ENCODE measurements at regions not wholly inside any gene's neighbourhood (a gene's known extent, or its start where the extent isn't known, plus 50 kb on each side); places are given as distances from the start of the nearest gene placed in this dataset.

DNA sequence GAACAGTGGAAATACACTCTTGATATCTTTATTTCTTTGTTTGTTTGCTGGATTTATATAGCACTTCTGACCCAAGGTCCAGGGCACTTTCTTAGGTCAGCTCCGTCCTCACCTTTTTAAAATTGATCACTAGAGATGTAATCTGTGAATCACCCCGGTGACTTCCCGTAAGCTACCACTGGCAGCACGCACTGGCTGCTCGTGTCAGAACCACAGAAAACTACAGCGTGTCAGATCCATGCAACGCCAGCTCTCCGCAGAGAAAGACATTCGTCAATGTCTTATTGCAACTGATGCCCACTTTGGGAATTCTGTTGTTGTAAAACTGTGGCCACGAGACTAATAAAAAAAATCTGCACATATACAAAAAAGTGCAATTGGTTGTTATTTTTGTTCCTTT lies 779.4 kb upstream of the ZEB2 start (continued):
- TF ChIP-seq, protein P1, sequence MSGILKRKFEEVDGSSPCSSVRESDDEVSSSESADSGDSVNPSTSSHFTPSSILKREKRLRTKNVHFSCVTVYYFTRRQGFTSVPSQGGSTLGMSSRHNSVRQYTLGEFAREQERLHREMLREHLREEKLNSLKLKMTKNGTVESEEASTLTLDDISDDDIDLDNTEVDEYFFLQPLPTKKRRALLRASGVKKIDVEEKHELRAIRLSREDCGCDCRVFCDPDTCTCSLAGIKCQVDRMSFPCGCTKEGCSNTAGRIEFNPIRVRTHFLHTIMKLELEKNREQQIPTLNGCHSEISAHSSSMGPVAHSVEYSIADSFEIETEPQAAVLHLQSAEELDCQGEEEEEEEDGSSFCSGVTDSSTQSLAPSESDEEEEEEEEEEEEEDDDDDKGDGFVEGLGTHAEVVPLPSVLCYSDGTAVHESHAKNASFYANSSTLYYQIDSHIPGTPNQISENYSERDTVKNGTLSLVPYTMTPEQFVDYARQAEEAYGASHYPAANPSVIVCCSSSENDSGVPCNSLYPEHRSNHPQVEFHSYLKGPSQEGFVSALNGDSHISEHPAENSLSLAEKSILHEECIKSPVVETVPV (CRISPR knock-in tag; IDR thresholded peaks at IDR 0.05): no peak

DNA sequence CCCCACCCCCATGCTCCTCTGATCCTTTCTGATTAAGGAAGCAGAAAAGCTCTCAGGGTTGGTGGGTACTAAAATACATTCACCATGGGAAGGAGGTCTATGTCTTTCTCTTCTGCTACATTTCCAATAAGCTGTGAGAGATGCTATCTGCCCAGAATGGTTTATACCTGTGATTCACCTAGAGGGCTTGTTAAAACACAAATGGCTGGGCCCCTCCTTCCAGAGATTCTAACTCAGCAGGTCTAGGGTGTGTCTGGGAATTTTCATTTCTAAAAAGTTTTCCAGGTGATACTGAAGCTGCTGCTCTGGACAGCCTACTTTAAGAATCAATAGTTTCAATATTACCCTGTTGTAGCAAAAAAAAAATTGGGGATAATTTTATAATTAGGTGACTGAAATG lies 772.2 kb upstream of the ZEB2 start:
- TF ChIP-seq ZFP30 (CRISPR knock-in tag; IDR thresholded peaks at IDR 0.05) (no peak), OSR1 (CRISPR knock-in tag; IDR thresholded peaks at IDR 0.05) (no peak), ZC3H10 (CRISPR knock-in tag; IDR thresholded peaks at IDR 0.05) (no peak), ISL1 (CRISPR knock-in tag; IDR thresholded peaks at IDR 0.05) (no peak), TOX (CRISPR knock-in tag; IDR thresholded peaks at IDR 0.05; ENCODE audit: borderline replicate concordance) (no peak), PATZ1 (CRISPR knock-in tag; IDR thresholded peaks at IDR 0.05; ENCODE audit: borderline replicate concordance) (no peak), CSDC2 (CRISPR knock-in tag; IDR thresholded peaks at IDR 0.05) (no peak), ZNF8 (CRISPR knock-in tag; IDR thresholded peaks at IDR 0.05) (no peak), CREB5 (CRISPR knock-in tag; IDR thresholded peaks at IDR 0.05; ENCODE audit: low read depth) (no peak), ZNF565 (CRISPR knock-in tag; conservative IDR thresholded peaks at IDR 0.05; ENCODE audit: low read depth) (no peak), ZFP3 (CRISPR knock-in tag; IDR thresholded peaks at IDR 0.05) (no peak), TCF4 (CRISPR knock-in tag; IDR thresholded peaks at IDR 0.05; ENCODE audit: borderline replicate concordance) (no peak), BACH2 (CRISPR knock-in tag; IDR thresholded peaks at IDR 0.05; ENCODE audit: borderline replicate concordance) (no peak), ARNTL (CRISPR knock-in tag; IDR thresholded peaks at IDR 0.05; ENCODE audit: borderline replicate concordance, low read depth) (no peak), ESRRG (CRISPR knock-in tag; IDR thresholded peaks at IDR 0.05) (no peak), PPARA (CRISPR knock-in tag; IDR thresholded peaks at IDR 0.05; ENCODE audit: borderline replicate concordance) (no peak), SNAI2 (CRISPR knock-in tag; IDR thresholded peaks at IDR 0.05) (no peak)
- TF ChIP-seq, protein P2, sequence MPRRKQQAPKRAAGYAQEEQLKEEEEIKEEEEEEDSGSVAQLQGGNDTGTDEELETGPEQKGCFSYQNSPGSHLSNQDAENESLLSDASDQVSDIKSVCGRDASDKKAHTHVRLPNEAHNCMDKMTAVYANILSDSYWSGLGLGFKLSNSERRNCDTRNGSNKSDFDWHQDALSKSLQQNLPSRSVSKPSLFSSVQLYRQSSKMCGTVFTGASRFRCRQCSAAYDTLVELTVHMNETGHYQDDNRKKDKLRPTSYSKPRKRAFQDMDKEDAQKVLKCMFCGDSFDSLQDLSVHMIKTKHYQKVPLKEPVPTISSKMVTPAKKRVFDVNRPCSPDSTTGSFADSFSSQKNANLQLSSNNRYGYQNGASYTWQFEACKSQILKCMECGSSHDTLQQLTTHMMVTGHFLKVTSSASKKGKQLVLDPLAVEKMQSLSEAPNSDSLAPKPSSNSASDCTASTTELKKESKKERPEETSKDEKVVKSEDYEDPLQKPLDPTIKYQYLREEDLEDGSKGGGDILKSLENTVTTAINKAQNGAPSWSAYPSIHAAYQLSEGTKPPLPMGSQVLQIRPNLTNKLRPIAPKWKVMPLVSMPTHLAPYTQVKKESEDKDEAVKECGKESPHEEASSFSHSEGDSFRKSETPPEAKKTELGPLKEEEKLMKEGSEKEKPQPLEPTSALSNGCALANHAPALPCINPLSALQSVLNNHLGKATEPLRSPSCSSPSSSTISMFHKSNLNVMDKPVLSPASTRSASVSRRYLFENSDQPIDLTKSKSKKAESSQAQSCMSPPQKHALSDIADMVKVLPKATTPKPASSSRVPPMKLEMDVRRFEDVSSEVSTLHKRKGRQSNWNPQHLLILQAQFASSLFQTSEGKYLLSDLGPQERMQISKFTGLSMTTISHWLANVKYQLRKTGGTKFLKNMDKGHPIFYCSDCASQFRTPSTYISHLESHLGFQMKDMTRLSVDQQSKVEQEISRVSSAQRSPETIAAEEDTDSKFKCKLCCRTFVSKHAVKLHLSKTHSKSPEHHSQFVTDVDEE (CRISPR knock-in tag; IDR thresholded peaks at IDR 0.05): no peak
- TF ChIP-seq, protein P3, sequence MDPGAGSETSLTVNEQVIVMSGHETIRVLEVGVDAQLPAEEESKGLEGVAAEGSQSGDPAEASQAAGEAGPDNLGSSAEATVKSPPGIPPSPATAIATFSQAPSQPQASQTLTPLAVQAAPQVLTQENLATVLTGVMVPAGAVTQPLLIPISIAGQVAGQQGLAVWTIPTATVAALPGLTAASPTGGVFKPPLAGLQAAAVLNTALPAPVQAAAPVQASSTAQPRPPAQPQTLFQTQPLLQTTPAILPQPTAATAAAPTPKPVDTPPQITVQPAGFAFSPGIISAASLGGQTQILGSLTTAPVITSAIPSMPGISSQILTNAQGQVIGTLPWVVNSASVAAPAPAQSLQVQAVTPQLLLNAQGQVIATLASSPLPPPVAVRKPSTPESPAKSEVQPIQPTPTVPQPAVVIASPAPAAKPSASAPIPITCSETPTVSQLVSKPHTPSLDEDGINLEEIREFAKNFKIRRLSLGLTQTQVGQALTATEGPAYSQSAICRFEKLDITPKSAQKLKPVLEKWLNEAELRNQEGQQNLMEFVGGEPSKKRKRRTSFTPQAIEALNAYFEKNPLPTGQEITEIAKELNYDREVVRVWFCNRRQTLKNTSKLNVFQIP (CRISPR knock-in tag; IDR thresholded peaks at IDR 0.05; ENCODE audit: borderline replicate concordance, low read depth): no peak
- ATAC-seq: no peak

DNA sequence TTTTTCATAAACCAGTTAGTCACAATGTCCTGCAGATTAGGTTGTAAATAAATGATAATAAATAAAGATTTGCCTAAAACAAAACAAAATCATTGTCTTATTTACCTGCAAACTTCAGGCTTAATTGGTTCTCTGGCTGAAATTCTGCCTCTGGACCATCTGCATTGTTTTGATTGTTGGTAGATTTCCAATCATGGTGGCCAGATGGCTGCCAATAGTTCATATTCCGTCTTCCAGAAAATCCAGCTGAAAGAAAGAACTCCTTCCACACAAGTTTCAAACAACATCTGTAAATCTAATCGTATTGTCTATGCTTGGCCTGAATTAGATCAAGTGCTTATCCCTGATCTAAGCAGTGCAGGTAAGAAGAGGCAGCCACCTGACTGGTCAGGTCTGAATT lies 771.1 kb upstream of the ZEB2 start:
- ATAC-seq: no peak
- TF ChIP-seq, protein P1 (CRISPR knock-in tag; IDR thresholded peaks at IDR 0.05): no peak
- no peak for TF ChIP-seq GLIS3 (CRISPR knock-in tag; IDR thresholded peaks at IDR 0.05)
- TF ChIP-seq RARB (CRISPR knock-in tag; IDR thresholded peaks at IDR 0.05): no peak
- TF ChIP-seq ZNF8 (CRISPR knock-in tag; IDR thresholded peaks at IDR 0.05): no peak
- TF ChIP-seq PPARA (CRISPR knock-in tag; IDR thresholded peaks at IDR 0.05; ENCODE audit: borderline replicate concordance): no peak
- TF ChIP-seq SNAI2 (CRISPR knock-in tag; IDR thresholded peaks at IDR 0.05): no peak
- no peak for TF ChIP-seq ZNF70 (CRISPR knock-in tag; IDR thresholded peaks at IDR 0.05)
- TF ChIP-seq, protein P3 (CRISPR knock-in tag; IDR thresholded peaks at IDR 0.05; ENCODE audit: borderline replicate concordance, low read depth): no peak
- no peak for TF ChIP-seq ZNF565 (CRISPR knock-in tag; conservative IDR thresholded peaks at IDR 0.05; ENCODE audit: low read depth)
- no peak for TF ChIP-seq ZFP30 (CRISPR knock-in tag; IDR thresholded peaks at IDR 0.05)
- TF ChIP-seq, protein P2 (CRISPR knock-in tag; IDR thresholded peaks at IDR 0.05): no peak
- TF ChIP-seq ZC3H10 (CRISPR knock-in tag; IDR thresholded peaks at IDR 0.05): no peak
- no peak for TF ChIP-seq OSR1 (CRISPR knock-in tag; IDR thresholded peaks at IDR 0.05)
